MCF 10A (cell line): ENCODE measurements at regions not wholly inside any gene's neighbourhood (a gene's known extent, or its start where the extent isn't known, plus 50 kb on each side); places are given as distances from the start of the nearest gene placed in this dataset.

Experiments used
- BruUV-seq: library from RNA; stranded (reverse); fragments of 400-500 nt; replicated peaks from 2 replicates; lab custom pipeline; 2021; lab: Mats Ljungman, UMichigan
- CTCF ChIA-PET: fragments of 300-600 bp; sonication (Branson Sonifier 250); formaldehyde crosslinking; extraction: SDS; loops from one replicate; lab custom pipeline; 2021; ENCODE audit warnings: antibody characterized with exemption, inconsistent platforms; lab: Yijun Ruan, JAX
- POLR2A ChIA-PET: fragments of 300-600, 350-650 bp; sonication (Branson Sonifier 250); formaldehyde crosslinking; extraction: SDS; loops from one replicate; lab custom pipeline; 2020; ENCODE audit warnings: antibody characterized with exemption, inconsistent platforms; lab: Yijun Ruan, JAX
- DNase-seq: peaks from one replicate; pipeline ENCODE4 v3.0.0-alpha.2; 2018; ENCODE audit not compliant: unreplicated experiment
- H3K27ac Mint-ChIP-seq: one replicate; pipeline ENCODE4 v1.8.0; 2022; ENCODE audit warnings: mild to moderate bottlenecking, low read depth, mixed read lengths; ENCODE audit not compliant: unreplicated experiment
- H3K27me3 Mint-ChIP-seq: one replicate; pipeline ENCODE4 v1.8.0; 2022; ENCODE audit warnings: mixed read lengths; ENCODE audit not compliant: insufficient read depth, unreplicated experiment
- H3K36me3 Mint-ChIP-seq: one replicate; pipeline ENCODE4 v1.8.0; 2022; ENCODE audit warnings: mild to moderate bottlenecking, moderate library complexity, mixed read lengths; ENCODE audit not compliant: insufficient read depth, unreplicated experiment
- H3K4me1 Mint-ChIP-seq: one replicate; pipeline ENCODE4 v1.8.0; 2022; ENCODE audit warnings: mixed read lengths; ENCODE audit not compliant: insufficient read depth, unreplicated experiment
- H3K4me3 Mint-ChIP-seq: one replicate; pipeline ENCODE4 v1.8.0; 2022; ENCODE audit warnings: mild to moderate bottlenecking, moderate library complexity, mixed read lengths; ENCODE audit not compliant: unreplicated experiment
- H3K9me3 Mint-ChIP-seq: one replicate; pipeline ENCODE4 v1.8.0; 2022; ENCODE audit warnings: mixed read lengths; ENCODE audit not compliant: unreplicated experiment
- intact Hi-C: fragments of 100-400 bp; cut with micrococcal nuclease; formaldehyde crosslinking; loops from 2 replicates; pipeline ENCODE4 v1.14.1; 2022
- TF ChIP-seq, protein P1 (sequence below): fragments of 200-600 bp; IDR thresholded peaks from one replicate; pipeline ENCODE4 v1.8.0; 2022; ENCODE audit warnings: antibody characterized with exemption, mild to moderate bottlenecking; ENCODE audit not compliant: unreplicated experiment

DNA sequence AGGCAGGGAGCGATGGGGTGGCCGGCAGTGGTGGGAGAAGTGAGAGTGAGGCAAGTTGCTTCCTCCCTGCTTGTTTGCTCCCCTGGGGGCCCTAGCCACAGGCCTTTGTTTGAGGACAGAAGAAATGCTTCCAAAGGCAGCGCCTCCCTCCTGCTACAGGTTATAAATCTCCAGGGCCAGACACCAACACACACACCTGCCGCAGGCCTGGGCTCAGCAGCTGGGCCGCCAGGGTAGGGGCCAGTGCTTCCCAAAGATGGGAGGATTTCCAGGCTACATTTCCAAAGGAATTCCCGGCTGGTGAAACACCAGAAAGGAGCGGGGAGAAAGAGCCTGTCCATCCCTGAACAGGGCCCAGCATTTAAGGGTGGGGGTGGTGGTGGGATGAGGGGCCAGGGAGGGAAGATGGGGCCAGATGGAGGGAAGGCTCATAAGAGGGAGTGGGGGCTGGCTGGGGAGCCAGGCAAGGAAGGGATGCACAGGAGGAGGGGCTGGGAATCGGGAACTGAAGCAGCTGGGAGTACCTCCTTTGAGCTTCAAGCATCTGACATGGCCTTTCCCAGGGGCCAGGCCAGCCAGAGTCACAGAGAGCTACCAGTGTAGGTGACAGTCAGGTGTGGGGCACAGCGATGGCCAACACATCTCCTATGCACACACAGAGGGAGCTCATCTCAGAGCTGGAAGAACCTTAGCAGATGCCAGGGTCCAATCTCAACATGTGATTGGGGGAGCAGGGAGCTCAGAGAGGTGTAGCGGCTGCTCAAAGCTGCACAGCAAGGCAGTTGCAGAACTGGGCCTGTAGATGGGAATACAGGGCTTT, 143.9 kb downstream of the PJA1 start:
- TF ChIP-seq, protein P1, sequence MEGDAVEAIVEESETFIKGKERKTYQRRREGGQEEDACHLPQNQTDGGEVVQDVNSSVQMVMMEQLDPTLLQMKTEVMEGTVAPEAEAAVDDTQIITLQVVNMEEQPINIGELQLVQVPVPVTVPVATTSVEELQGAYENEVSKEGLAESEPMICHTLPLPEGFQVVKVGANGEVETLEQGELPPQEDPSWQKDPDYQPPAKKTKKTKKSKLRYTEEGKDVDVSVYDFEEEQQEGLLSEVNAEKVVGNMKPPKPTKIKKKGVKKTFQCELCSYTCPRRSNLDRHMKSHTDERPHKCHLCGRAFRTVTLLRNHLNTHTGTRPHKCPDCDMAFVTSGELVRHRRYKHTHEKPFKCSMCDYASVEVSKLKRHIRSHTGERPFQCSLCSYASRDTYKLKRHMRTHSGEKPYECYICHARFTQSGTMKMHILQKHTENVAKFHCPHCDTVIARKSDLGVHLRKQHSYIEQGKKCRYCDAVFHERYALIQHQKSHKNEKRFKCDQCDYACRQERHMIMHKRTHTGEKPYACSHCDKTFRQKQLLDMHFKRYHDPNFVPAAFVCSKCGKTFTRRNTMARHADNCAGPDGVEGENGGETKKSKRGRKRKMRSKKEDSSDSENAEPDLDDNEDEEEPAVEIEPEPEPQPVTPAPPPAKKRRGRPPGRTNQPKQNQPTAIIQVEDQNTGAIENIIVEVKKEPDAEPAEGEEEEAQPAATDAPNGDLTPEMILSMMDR = no peak
- intact Hi-C loops = no loop called here
- ChIA-PET CTCF (interaction anchor here (0.5 to 0.8 kb wide), 2 partner anchors 151 to 199 kb away, joined by 3 read pairs; no protein-coding TSS in a partner anchor), POLR2A (interaction anchor here (0.7 to 1.1 kb wide), 2 partner anchors 193 to 580 kb away, joined by 3 read pairs; partner anchors contain the start of gene EFNB1)
- no peaks in the 10 kb centered on the region for H3K36me3 Mint-ChIP-seq
- H3K27me3 Mint-ChIP-seq = peaks cover 33% of the 10 kb centered on the region
- H3K27ac Mint-ChIP-seq = no peak overlapping the region
- H3K4me1 Mint-ChIP-seq = peaks cover 11% of the 10 kb centered on the region
- H3K9me3 Mint-ChIP-seq = no peaks in the 10 kb centered on the region
- no peak overlapping the region for H3K4me3 Mint-ChIP-seq
- BruUV-seq = no TSS peak
- DNase-seq = no peak

- peaks cover 6% of the 10 kb centered on the region for H3K4me1 Mint-ChIP-seq
- no peak for DNase-seq
- H3K36me3 Mint-ChIP-seq = no peaks in the 10 kb centered on the region
- no peak overlapping the region for H3K4me3 Mint-ChIP-seq
- BruUV-seq = no TSS peak
- POLR2A ChIA-PET = no interaction called here
- intact Hi-C loops = no loop called here
- H3K9me3 Mint-ChIP-seq = no peaks in the 10 kb centered on the region
- TF ChIP-seq, protein P1 = no peak
- H3K27me3 Mint-ChIP-seq = peaks cover 41% of the 10 kb centered on the region
- H3K27ac Mint-ChIP-seq = no peak overlapping the region
- CTCF ChIA-PET = interaction anchor here (0.5 to 0.7 kb wide), 3 partner anchors 141 to 1849 kb away, joined by 3 to 5 read pairs (median 4); no protein-coding TSS in a partner anchor
These were observed 144.9 kb downstream of the PJA1 start for GRCh38 chrX:69020316-69020715.

DNA sequence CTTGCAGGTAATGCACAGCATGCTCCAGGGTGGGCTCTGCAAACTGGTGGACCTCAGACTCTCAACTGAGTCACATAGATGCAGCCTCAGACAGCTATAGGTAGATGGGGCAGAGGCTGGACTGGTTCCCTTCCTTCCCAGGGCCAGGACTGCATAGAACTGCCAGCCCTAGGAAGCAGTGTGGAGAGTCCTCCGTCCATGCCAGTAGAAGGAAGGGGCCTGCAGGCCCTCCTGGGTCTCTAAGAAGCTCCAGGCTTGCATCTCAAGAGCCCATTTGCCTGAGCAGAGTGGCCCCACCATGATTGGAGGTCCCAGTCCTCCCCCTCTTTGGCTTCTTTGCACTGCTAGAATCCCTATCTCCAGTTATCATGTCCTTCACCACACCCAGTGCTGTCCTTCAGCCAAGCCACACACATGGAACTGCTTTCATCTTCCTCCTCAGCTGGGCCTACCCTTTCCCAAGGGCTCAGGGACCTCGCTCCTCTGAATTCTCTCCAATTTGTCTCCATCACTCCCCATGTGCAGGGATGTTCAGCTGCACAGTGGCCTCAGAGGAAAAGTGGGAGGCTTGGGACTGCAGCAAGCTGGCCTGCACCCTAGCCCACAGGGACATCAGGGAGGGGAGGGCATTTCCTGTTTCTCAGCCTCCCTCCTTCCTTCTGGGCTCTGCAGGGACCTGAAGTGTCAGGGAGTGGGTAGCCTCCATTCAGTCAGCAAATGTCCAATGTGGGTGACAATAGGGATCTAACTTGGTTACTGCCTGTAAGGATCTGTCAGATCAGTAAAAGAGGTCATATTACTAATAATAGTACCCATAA, 146.0 kb downstream of the PJA1 start:
- no peak for DNase-seq
- POLR2A ChIA-PET = interaction anchor here (0.6 kb wide), 1 partner anchor 892 kb away, joined by 3 read pairs; no protein-coding TSS in a partner anchor
- H3K27me3 Mint-ChIP-seq = peaks cover 32% of the 10 kb centered on the region
- BruUV-seq = no TSS peak
- H3K9me3 Mint-ChIP-seq = no peaks in the 10 kb centered on the region
- no peaks in the 10 kb centered on the region for H3K36me3 Mint-ChIP-seq
- intact Hi-C loops = no loop called here
- TF ChIP-seq, protein P1 = no peak
- H3K27ac Mint-ChIP-seq = no peak overlapping the region
- no peak overlapping the region for H3K4me3 Mint-ChIP-seq
- H3K4me1 Mint-ChIP-seq = no peaks in the 10 kb centered on the region
- CTCF ChIA-PET = interaction anchor here (0.7 kb wide), 1 partner anchor 190 kb away, joined by 3 read pairs; no protein-coding TSS in a partner anchor
